ENCODE measurements at regions not wholly inside any gene's neighbourhood (a gene's known extent, or its start where the extent isn't known, plus 50 kb on each side); places are given as distances from the start of the nearest gene placed in this dataset.

DNA sequence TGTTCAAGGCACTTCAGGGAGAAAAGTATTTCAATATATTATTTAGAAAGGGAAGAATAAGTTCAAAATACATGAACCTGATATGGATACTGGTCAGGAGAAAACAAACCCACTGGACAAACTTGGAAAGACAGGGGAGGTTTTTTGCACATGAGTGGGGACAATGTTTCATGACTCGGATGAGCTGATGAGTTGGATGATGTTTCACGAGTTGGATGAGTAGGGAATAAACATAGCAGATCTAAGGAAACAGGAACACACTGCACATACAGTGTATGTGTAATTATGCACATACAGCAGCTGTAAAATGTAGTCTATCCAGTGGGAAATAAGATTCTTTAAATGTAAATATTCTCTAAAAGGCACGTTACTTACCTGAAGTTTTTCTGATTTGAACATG lies 682.9 kb upstream of the ADAMTS5 start:
- H3K4me2 ChIP-seq (replicated peaks; ENCODE audit: low read depth, low read length, poor library complexity, severe bottlenecking): no peak overlapping the region
- no peaks in the 10 kb centered on the region for H3K36me3 ChIP-seq (replicated peaks in 1 of 2; ENCODE audit: control extremely low read depth in 1 of 2, control insufficient read depth in 1 of 2, extremely low read depth in 1 of 2, insufficient read depth in 2 of 2, low read length in 1 of 2)
- no CpG with 5 or more reads among the region's 3 CpGs for WGBS (ENCODE audit: insufficient coverage)
- Mint-ChIP-seq H3K27me3 (no peaks in the 10 kb centered on the region), H3K9me3 (ENCODE audit: insufficient read depth) (no peaks in the 10 kb centered on the region), H3K27ac (no peak overlapping the region), H3K4me1 (no peaks in the 10 kb centered on the region), H3K4me3 (no peak overlapping the region)
- no peaks in the 10 kb centered on the region for H3K4me1 ChIP-seq (ENCODE audit: control insufficient read depth in 2 of 2, insufficient read depth in 2 of 2, low read length in 2 of 2)
- TF ChIP-seq, protein P1, sequence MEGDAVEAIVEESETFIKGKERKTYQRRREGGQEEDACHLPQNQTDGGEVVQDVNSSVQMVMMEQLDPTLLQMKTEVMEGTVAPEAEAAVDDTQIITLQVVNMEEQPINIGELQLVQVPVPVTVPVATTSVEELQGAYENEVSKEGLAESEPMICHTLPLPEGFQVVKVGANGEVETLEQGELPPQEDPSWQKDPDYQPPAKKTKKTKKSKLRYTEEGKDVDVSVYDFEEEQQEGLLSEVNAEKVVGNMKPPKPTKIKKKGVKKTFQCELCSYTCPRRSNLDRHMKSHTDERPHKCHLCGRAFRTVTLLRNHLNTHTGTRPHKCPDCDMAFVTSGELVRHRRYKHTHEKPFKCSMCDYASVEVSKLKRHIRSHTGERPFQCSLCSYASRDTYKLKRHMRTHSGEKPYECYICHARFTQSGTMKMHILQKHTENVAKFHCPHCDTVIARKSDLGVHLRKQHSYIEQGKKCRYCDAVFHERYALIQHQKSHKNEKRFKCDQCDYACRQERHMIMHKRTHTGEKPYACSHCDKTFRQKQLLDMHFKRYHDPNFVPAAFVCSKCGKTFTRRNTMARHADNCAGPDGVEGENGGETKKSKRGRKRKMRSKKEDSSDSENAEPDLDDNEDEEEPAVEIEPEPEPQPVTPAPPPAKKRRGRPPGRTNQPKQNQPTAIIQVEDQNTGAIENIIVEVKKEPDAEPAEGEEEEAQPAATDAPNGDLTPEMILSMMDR (IDR thresholded peaks at IDR 0.05): no peak
- TF ChIP-seq EZH2 (IDR thresholded peaks at IDR 0.05; ENCODE audit: borderline replicate concordance, insufficient read depth, low read depth, low read length, poor library complexity, severe bottlenecking): no peak
- H3K79me2 ChIP-seq (ENCODE audit: control insufficient read depth, insufficient read depth, low read length): no peaks in the 10 kb centered on the region
- DNase-seq (no peak), ATAC-seq (ENCODE audit: low read depth) (no peak)
- ChIA-PET POLR2A (no interaction called here), CTCF (no interaction called here)
- H4K20me1 ChIP-seq (ENCODE audit: control insufficient read depth, insufficient read depth, low read length, poor library complexity, severe bottlenecking): no peaks in the 10 kb centered on the region
- no peak overlapping the region for H2AFZ ChIP-seq (ENCODE audit: insufficient read depth, low read depth, low read length, poor library complexity, severe bottlenecking)
- intact Hi-C loops (cut with micrococcal nuclease): no loop called here
- no peaks in the 10 kb centered on the region for H3K27me3 ChIP-seq (replicated peaks in 1 of 4; ENCODE audit: control extremely low read depth in 1 of 4, control insufficient read depth in 3 of 4, insufficient read depth in 4 of 4, low read length in 3 of 4)
- no peak overlapping the region for H3K4me3 ChIP-seq (ENCODE audit: control extremely low read depth in 1 of 5, extremely low read depth in 1 of 5, insufficient read depth in 1 of 5, low read depth in 2 of 5, low read length in 4 of 5)
- no peak overlapping the region for H3K9ac ChIP-seq (ENCODE audit: low read length)
- no peaks in the 10 kb centered on the region for H3K9me3 ChIP-seq (ENCODE audit: control extremely low read depth in 1 of 3, control insufficient read depth in 2 of 3, insufficient read depth in 1 of 3, low read length in 2 of 3)
- H3K27ac ChIP-seq (ENCODE audit: low read length in 2 of 2): no peak overlapping the region

DNA sequence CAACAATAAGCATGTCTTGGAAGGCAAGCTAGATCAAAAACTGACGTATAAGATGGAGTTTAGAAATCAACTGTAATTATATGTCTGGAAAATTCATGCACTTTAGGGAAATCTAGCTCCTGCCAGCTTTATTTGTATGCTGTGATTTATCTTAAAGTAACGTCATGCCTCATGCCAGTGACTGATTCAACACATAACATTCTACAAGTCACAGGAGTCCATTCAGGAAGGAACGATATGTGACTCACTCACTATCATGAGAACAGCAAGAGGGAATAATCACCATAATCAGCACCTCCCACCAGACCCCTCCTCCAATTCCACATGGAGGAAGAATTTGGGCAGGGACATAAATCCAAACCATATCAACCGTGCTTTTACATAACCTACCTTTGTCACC lies 682.4 kb upstream of the ADAMTS5 start:
- Histone ChIP-seq H3K4me1 (ENCODE audit: control insufficient read depth in 2 of 2, insufficient read depth in 2 of 2, low read length in 2 of 2) (no peaks in the 10 kb centered on the region), H3K36me3 (replicated peaks in 1 of 2; ENCODE audit: control extremely low read depth in 1 of 2, control insufficient read depth in 1 of 2, extremely low read depth in 1 of 2, insufficient read depth in 2 of 2, low read length in 1 of 2) (no peaks in the 10 kb centered on the region), H2AFZ (ENCODE audit: insufficient read depth, low read depth, low read length, poor library complexity, severe bottlenecking) (no peak overlapping the region), H3K9me3 (ENCODE audit: control extremely low read depth in 1 of 3, control insufficient read depth in 2 of 3, insufficient read depth in 1 of 3, low read length in 2 of 3) (no peaks in the 10 kb centered on the region), H3K27ac (ENCODE audit: low read length in 2 of 2) (no peak overlapping the region), H3K4me2 (replicated peaks; ENCODE audit: low read depth, low read length, poor library complexity, severe bottlenecking) (no peak overlapping the region), H3K4me3 (ENCODE audit: control extremely low read depth in 1 of 5, extremely low read depth in 1 of 5, insufficient read depth in 1 of 5, low read depth in 2 of 5, low read length in 4 of 5) (no peak overlapping the region), H4K20me1 (ENCODE audit: control insufficient read depth, insufficient read depth, low read length, poor library complexity, severe bottlenecking) (no peaks in the 10 kb centered on the region), H3K79me2 (ENCODE audit: control insufficient read depth, insufficient read depth, low read length) (no peaks in the 10 kb centered on the region), H3K9ac (ENCODE audit: low read length) (no peak overlapping the region), H3K27me3 (replicated peaks in 1 of 4; ENCODE audit: control extremely low read depth in 1 of 4, control insufficient read depth in 3 of 4, insufficient read depth in 4 of 4, low read length in 3 of 4) (no peaks in the 10 kb centered on the region)
- Mint-ChIP-seq H3K27me3 (no peaks in the 10 kb centered on the region), H3K9me3 (ENCODE audit: insufficient read depth) (no peaks in the 10 kb centered on the region), H3K27ac (no peak overlapping the region), H3K4me3 (no peak overlapping the region), H3K4me1 (no peaks in the 10 kb centered on the region)
- ChIA-PET POLR2A (no interaction called here), CTCF (no interaction called here)
- DNase-seq (no peak), ATAC-seq (ENCODE audit: low read depth) (no peak)
- TF ChIP-seq, protein P1 (IDR thresholded peaks at IDR 0.05): no peak
- TF ChIP-seq EZH2 (IDR thresholded peaks at IDR 0.05; ENCODE audit: borderline replicate concordance, insufficient read depth, low read depth, low read length, poor library complexity, severe bottlenecking): no peak
- 71% methylated on average over 1 of the region's 4 CpGs for WGBS (ENCODE audit: insufficient coverage)
- intact Hi-C loops (cut with micrococcal nuclease): no loop called here
